SJSA1 (cell line): ENCODE measurements at regions not wholly inside any gene's neighbourhood (a gene's known extent, or its start where the extent isn't known, plus 50 kb on each side); places are given as distances from the start of the nearest gene placed in this dataset.

Source experiments
- DNase-seq, 2 experiments: peaks; one replicate each; pipeline ENCODE4 v3.0.0-alpha.2; 2015 to 2020; ENCODE audit warnings: low spot score in 2 of 2, low read depth in 1 of 2
- H3K27ac ChIP-seq: fragments of 250-450 bp; sonication (Bioruptor Pico); 2 replicates; pipeline ENCODE4 v1.5.1; 2020; ENCODE audit warnings: mild to moderate bottlenecking, moderate library complexity
- H3K27me3 ChIP-seq: fragments of 250-450 bp; sonication (Bioruptor Pico); replicated peaks from 2 replicates; pipeline ENCODE4 v1.5.1; 2020; ENCODE audit warnings: mild to moderate bottlenecking, moderate library complexity
- H3K36me3 ChIP-seq: fragments of 250-450 bp; sonication (Bioruptor Pico); 2 replicates; pipeline ENCODE4 v1.5.1; 2020; ENCODE audit warnings: mild to moderate bottlenecking
- H3K4me1 ChIP-seq: fragments of 250-450 bp; sonication (Bioruptor Pico); replicated peaks from 2 replicates; pipeline ENCODE4 v1.6.1; 2021; ENCODE audit warnings: mild to moderate bottlenecking
- H3K4me3 ChIP-seq: fragments of 250-450 bp; sonication (Bioruptor Pico); 2 replicates; pipeline ENCODE4 v1.5.1; 2020; ENCODE audit warnings: mild to moderate bottlenecking
- H3K9me3 ChIP-seq: fragments of 250-450 bp; sonication (Bioruptor Pico); replicated peaks from 2 replicates; pipeline ENCODE4 v1.5.1; 2020; ENCODE audit warnings: mild to moderate bottlenecking

- Histone ChIP-seq H3K27ac (no peak overlapping the region), H3K9me3 (no peaks in the 10 kb centered on the region), H3K36me3 (no peaks in the 10 kb centered on the region), H3K4me3 (no peak overlapping the region), H3K4me1 (no peaks in the 10 kb centered on the region; the same call in 1 of the 2 replicates), H3K27me3 (no peaks in the 10 kb centered on the region)
- no peak for DNase-seq
Observed at GRCh38 chr5:87900419-87900818, 368.2 kb downstream of the TMEM161B start.

DNA sequence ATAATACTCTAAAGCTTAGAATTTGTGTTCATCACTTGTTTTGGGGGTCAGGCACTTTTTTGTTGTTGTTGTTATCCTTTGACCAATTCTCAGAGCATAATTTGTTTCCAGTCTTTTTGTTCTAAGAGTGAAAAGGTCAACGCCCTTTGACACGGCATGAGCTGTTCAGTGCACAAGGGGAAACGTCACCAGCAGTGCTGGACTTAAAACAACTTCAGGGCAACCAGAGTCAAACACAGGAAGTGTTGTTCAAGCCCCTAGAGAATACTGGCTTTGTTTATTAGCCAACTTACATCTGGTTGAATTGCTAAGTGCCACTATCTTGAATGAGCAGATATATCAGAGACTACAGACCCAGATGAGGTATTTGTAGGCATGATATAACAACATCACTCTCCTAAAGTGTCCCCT lies 368.9 kb downstream of the TMEM161B start:
- no peaks in the 10 kb centered on the region for H3K36me3 ChIP-seq
- no peak for DNase-seq
- no peaks in the 10 kb centered on the region for H3K9me3 ChIP-seq
- H3K27ac ChIP-seq, result no peak overlapping the region
- no peak overlapping the region for H3K4me3 ChIP-seq
- H3K4me1 ChIP-seq, result no peaks in the 10 kb centered on the region; the same call in 1 of the 2 replicates
- H3K27me3 ChIP-seq, result no peaks in the 10 kb centered on the region

DNA sequence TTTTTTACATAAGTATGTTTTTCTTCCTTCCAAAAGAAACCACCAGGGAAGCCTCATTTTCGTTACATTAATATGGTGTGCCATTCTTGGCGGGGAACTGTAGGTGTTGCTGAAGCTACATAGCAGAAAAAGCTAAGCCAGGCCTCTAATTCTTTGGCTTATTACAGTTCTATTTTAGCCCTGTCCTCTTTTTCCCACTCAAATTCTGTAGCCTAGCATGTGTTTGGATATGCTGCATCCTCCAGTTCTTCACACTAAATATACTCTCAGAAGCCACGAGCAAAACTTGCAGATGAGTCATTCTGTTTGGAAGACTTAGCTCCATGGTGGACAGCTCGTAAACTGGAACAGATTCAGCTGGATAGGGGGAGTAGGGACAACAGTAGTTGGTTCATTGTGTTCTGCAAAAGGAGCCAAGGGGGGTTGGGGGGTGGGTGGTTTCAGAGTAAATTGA lies 369.4 kb downstream of the TMEM161B start:
- DNase-seq, result no peak

DNA sequence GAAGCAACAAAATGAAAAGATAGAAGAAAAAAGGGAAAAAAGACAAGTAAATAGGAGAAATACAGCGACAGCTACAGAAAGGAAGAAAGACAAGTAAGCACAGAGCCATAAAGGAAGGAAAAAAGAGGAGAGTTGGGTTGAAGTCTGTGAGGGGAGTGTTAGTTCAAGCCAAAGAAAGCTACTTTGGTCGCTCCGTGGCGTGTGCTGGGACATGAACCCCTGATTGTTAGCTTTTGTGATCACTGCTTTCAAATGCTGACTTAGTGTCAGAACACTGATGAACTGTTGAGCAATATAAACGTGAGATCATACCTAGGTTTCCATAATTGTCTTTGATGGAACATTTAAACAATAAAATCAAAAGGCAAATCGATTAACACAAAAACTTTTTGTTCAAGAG lies 370.1 kb downstream of the TMEM161B start:
- no peaks in the 10 kb centered on the region for H3K27me3 ChIP-seq
- no peak overlapping the region for H3K27ac ChIP-seq
- no peaks in the 10 kb centered on the region for H3K36me3 ChIP-seq
- H3K4me1 ChIP-seq, result no peaks in the 10 kb centered on the region; the same call in 1 of the 2 replicates
- H3K9me3 ChIP-seq, result no peaks in the 10 kb centered on the region
- H3K4me3 ChIP-seq, result no peak overlapping the region
- DNase-seq, result no peak

More for the DNA sequence above, 369.4 kb downstream of the TMEM161B start:
- Histone ChIP-seq H3K36me3 (no peaks in the 10 kb centered on the region), H3K27me3 (no peaks in the 10 kb centered on the region), H3K27ac (no peak overlapping the region), H3K9me3 (no peaks in the 10 kb centered on the region), H3K4me1 (no peaks in the 10 kb centered on the region; the same call in 1 of the 2 replicates), H3K4me3 (no peak overlapping the region)

DNA sequence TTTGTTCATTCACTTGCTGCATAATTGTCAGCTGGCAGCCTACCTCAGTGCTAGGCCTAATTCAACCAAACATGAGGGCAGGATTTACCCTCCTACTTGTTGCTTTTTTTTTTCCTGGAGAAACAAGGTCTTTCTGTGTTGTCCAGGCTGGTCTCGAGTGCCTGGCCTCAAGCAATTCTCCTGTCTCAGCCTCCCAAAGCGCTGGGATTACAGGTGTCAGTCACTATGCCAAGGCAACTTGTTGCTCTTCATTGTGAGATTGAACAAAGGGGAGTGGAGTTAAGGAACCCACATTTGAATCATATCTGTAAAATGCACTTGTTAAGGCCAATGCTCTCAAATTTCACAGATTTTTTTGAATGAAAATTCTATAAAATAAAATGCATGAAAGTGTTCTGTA lies 380.5 kb downstream of the TMEM161B start:
- no peaks in the 10 kb centered on the region for H3K27me3 ChIP-seq
- no peak overlapping the region for H3K27ac ChIP-seq
- H3K4me1 ChIP-seq, result no peaks in the 10 kb centered on the region
- H3K9me3 ChIP-seq, result no peaks in the 10 kb centered on the region
- H3K4me3 ChIP-seq, result no peak overlapping the region
- no peak for DNase-seq
- H3K36me3 ChIP-seq, result no peaks in the 10 kb centered on the region

DNA sequence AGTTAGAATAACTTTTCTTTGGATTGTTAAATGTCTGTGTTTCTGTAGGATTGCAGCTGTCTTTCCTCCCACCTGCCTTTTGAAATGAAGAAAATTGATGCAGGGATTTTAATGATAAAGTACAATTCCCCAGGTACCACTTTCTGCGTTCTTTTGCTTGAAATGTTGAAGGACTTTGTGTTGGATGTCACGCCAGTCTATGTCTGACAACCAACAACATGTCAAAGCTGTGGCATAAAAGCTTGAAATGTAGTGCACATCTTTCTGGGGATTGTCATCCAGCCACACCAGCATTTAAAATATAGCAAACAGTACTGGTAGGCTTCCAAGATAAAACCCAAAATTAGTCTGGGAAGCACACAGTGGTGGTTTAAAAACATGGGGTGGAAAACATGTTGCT lies 381.4 kb downstream of the TMEM161B start:
- H3K4me3 ChIP-seq, result no peak overlapping the region
- no peaks in the 10 kb centered on the region for H3K36me3 ChIP-seq
- H3K9me3 ChIP-seq, result no peaks in the 10 kb centered on the region
- no peaks in the 10 kb centered on the region for H3K4me1 ChIP-seq
- no peaks in the 10 kb centered on the region for H3K27me3 ChIP-seq
- H3K27ac ChIP-seq, result no peak overlapping the region
- DNase-seq, result no peak

GRCh38 chr5:87886164-87886563 lies 382.5 kb downstream of the TMEM161B start:
- DNase-seq, result no peak
- Histone ChIP-seq H3K36me3 (no peaks in the 10 kb centered on the region), H3K27ac (no peak overlapping the region), H3K4me3 (no peak overlapping the region), H3K9me3 (no peaks in the 10 kb centered on the region), H3K27me3 (no peaks in the 10 kb centered on the region), H3K4me1 (no peaks in the 10 kb centered on the region)

DNA sequence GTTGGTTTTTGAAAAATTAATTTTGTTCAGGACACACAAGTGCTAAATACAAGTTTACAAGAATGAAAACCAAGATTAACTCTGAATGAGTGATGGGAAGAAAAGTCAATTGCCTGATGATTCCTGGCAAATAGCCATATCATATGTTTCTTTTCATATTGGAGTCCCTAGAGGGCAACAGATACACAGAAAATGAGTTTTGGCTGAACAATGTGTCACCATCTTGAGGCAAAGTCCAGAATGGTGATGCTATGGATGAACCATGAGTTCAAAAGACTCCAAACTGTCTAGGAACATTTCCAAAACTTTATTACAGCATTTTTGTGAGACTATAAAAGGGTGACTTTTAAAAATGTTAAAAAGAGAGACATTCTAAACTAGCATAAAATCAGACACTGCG lies 382.9 kb downstream of the TMEM161B start:
- Histone ChIP-seq H3K27me3 (no peaks in the 10 kb centered on the region), H3K36me3 (no peaks in the 10 kb centered on the region), H3K27ac (no peak overlapping the region), H3K4me1 (no peaks in the 10 kb centered on the region), H3K4me3 (no peak overlapping the region), H3K9me3 (no peaks in the 10 kb centered on the region)
- no peak for DNase-seq

DNA sequence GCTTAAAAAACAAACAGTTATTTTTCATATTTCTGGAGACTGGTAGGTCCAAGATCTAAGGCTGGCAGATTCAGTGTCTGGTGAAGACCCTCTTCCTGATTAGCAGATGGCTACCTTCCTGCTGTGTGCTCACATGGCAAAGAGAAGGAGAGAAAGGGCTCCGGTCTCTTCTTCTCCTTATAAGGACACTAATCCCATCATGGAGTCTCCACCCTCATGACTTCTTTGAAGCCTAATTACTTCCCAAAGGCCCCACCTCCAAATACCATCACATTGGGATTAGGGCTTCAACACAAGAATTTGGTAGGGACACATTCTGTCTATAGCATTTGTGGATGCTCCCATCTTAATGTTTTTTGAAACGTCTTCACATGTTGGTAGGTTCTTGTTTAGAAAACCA lies 391.1 kb downstream of the TMEM161B start:
- Histone ChIP-seq H3K9me3 (no peaks in the 10 kb centered on the region), H3K4me3 (no peak overlapping the region), H3K36me3 (no peaks in the 10 kb centered on the region), H3K27ac (no peak overlapping the region), H3K27me3 (no peaks in the 10 kb centered on the region), H3K4me1 (no peaks in the 10 kb centered on the region)
- no peak for DNase-seq

DNA sequence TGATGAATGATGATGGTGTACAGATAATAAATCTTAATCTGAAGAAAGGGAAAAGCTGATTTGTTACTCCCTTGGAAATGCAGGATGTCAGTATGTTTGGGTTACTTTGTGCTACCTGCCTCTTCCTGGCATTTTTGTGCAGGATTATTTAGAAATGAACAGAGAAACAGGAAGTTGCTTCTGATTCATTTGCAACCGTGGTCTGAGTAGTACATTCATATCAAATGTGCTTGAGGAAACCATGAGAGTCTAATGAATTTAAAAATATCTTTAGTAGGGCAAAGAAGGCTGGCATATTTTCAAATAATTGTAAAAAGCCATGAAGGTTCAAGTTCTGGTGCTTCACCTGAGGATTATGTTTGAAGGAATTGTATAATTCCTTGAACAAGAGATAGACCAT lies 391.6 kb downstream of the TMEM161B start:
- Histone ChIP-seq H3K9me3 (no peaks in the 10 kb centered on the region), H3K4me1 (no peaks in the 10 kb centered on the region), H3K4me3 (no peak overlapping the region), H3K36me3 (no peaks in the 10 kb centered on the region), H3K27ac (no peak overlapping the region), H3K27me3 (no peaks in the 10 kb centered on the region)
- no peak for DNase-seq

DNA sequence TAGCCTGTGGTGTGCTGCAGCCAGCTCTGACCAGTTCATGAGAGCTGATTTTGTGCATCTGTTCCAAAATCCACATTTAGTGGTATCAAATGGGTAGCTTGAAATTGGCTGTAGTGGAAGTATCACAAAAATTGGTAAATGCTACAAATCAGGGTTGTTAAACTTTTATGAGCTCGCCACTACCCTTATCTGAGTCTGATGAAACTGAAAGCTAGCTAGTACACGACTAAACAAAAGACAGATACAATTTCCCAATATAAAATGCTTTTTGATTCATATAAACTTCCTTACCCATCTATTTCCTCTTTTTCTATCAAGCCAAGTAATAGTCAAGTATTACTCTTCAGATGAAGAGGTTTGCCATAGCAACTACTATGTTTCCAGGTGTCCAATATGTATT lies 392.0 kb downstream of the TMEM161B start:
- H3K27ac ChIP-seq, result no peak overlapping the region
- H3K4me3 ChIP-seq, result no peak overlapping the region
- H3K27me3 ChIP-seq, result no peaks in the 10 kb centered on the region
- no peak for DNase-seq
- H3K4me1 ChIP-seq, result no peaks in the 10 kb centered on the region
- no peaks in the 10 kb centered on the region for H3K9me3 ChIP-seq
- H3K36me3 ChIP-seq, result no peaks in the 10 kb centered on the region

- Histone ChIP-seq H3K27me3 (no peaks in the 10 kb centered on the region), H3K4me1 (no peaks in the 10 kb centered on the region), H3K27ac (no peak overlapping the region), H3K9me3 (no peaks in the 10 kb centered on the region), H3K36me3 (no peaks in the 10 kb centered on the region), H3K4me3 (no peak overlapping the region)
- no peak for DNase-seq
Observed at GRCh38 chr5:87872986-87873385, 395.7 kb downstream of the TMEM161B start.

GRCh38 chr5:87868792-87869191 lies 399.9 kb downstream of the TMEM161B start:
- no peaks in the 10 kb centered on the region for H3K4me1 ChIP-seq
- no peak for DNase-seq
- H3K27me3 ChIP-seq, result no peaks in the 10 kb centered on the region
- no peaks in the 10 kb centered on the region for H3K9me3 ChIP-seq
- no peaks in the 10 kb centered on the region for H3K36me3 ChIP-seq
- no peak overlapping the region for H3K27ac ChIP-seq
- H3K4me3 ChIP-seq, result no peak overlapping the region

GRCh38 chr5:87867281-87867680 lies 401.4 kb downstream of the TMEM161B start:
- no peak for DNase-seq
- no peaks in the 10 kb centered on the region for H3K27me3 ChIP-seq
- H3K27ac ChIP-seq, result no peak overlapping the region
- H3K9me3 ChIP-seq, result no peaks in the 10 kb centered on the region
- no peak overlapping the region for H3K4me3 ChIP-seq
- H3K36me3 ChIP-seq, result no peaks in the 10 kb centered on the region
- H3K4me1 ChIP-seq, result no peaks in the 10 kb centered on the region

- H3K27ac ChIP-seq, result no peak overlapping the region
- H3K9me3 ChIP-seq, result no peaks in the 10 kb centered on the region
- H3K4me3 ChIP-seq, result no peak overlapping the region
- H3K36me3 ChIP-seq, result no peaks in the 10 kb centered on the region
- no peaks in the 10 kb centered on the region for H3K4me1 ChIP-seq
- DNase-seq, result no peak
- no peaks in the 10 kb centered on the region for H3K27me3 ChIP-seq
Observed at GRCh38 chr5:87853541-87853940, 415.1 kb downstream of the TMEM161B start.
